ENCODE measurements at regions not wholly inside any gene's neighbourhood (a gene's known extent, or its start where the extent isn't known, plus 50 kb on each side); places are given as distances from the start of the nearest gene placed in this dataset.

GRCh38 chr10:2262878-2263277, 525.6 kb upstream of the ADARB2 start:
- Histone ChIP-seq H3K36me3 (ENCODE audit: control insufficient read depth in 2 of 2, insufficient read depth in 1 of 2, low read length in 2 of 2) (no peaks in the 10 kb centered on the region), H3K9me3 (ENCODE audit: control insufficient read depth, insufficient read depth, low read depth, low read length) (no peaks in the 10 kb centered on the region; the same call in 1 of the 2 replicates), H3K27ac (ENCODE audit: extremely low read depth, low read depth, low read length) (no peak overlapping the region), H3K4me3 (ENCODE audit: low read depth, low read length) (no peak overlapping the region), H3K4me1 (ENCODE audit: control insufficient read depth, insufficient read depth, low read length) (no peaks in the 10 kb centered on the region)
- no peak for TF ChIP-seq ZNF350 (tag by site-specific recombination; IDR thresholded peaks at IDR 0.05)
- TF ChIP-seq ZNF692 (tag by site-specific recombination; IDR thresholded peaks at IDR 0.05): no peak
- no peak for TF ChIP-seq ZNF148 (tag by site-specific recombination; IDR thresholded peaks at IDR 0.05; ENCODE audit: borderline replicate concordance)
- peak; percentile 27; the same call in 1 of the 2 replicates for TF ChIP-seq ZNF513 (tag by site-specific recombination; IDR thresholded peaks at IDR 0.05)
- no peak for TF ChIP-seq ZNF311 (tag by site-specific recombination; IDR thresholded peaks at IDR 0.05; ENCODE audit: borderline replicate concordance)
- CTCF ChIA-PET: no interaction called here
- POLR2A ChIA-PET: no interaction called here

- Histone ChIP-seq H3K9me3 (ENCODE audit: control insufficient read depth, insufficient read depth, low read depth, low read length) (no peaks in the 10 kb centered on the region; the same call in 1 of the 2 replicates), H3K27ac (ENCODE audit: extremely low read depth, low read depth, low read length) (no peak overlapping the region), H3K4me3 (ENCODE audit: low read depth, low read length) (no peak overlapping the region), H3K36me3 (ENCODE audit: control insufficient read depth in 2 of 2, insufficient read depth in 1 of 2, low read length in 2 of 2) (no peaks in the 10 kb centered on the region), H3K4me1 (ENCODE audit: control insufficient read depth, insufficient read depth, low read length) (no peaks in the 10 kb centered on the region)
- CTCF ChIA-PET: no interaction called here
- POLR2A ChIA-PET: no interaction called here
- no peak for TF ChIP-seq ZNF174 (tag by site-specific recombination; IDR thresholded peaks at IDR 0.05)
- TF ChIP-seq ZNF701 (tag by site-specific recombination; IDR thresholded peaks at IDR 0.05): no peak
- TF ChIP-seq FEZF1 (tag by site-specific recombination; IDR thresholded peaks at IDR 0.05): no peak
- TF ChIP-seq ZBTB21 (tag by site-specific recombination; IDR thresholded peaks at IDR 0.05): no peak
- TF ChIP-seq ZNF670 (tag by site-specific recombination; IDR thresholded peaks at IDR 0.05; ENCODE audit: low read depth): no peak
- TF ChIP-seq ZNF114 (tag by site-specific recombination; IDR thresholded peaks at IDR 0.05): no peak
- TF ChIP-seq AEBP2 (tag by site-specific recombination; IDR thresholded peaks at IDR 0.05; ENCODE audit: borderline replicate concordance): no peak
- TF ChIP-seq ZNF558 (tag by site-specific recombination; IDR thresholded peaks at IDR 0.05): no peak
- TF ChIP-seq ZNF362 (tag by site-specific recombination; IDR thresholded peaks at IDR 0.05): no peak
- TF ChIP-seq ZEB2 (tag by site-specific recombination; IDR thresholded peaks at IDR 0.05): no peak
- no peak for TF ChIP-seq REPIN1 (tag by site-specific recombination; IDR thresholded peaks at IDR 0.05; ENCODE audit: low read depth)
- no peak for TF ChIP-seq ZNF510 (tag by site-specific recombination; IDR thresholded peaks at IDR 0.05; ENCODE audit: insufficient replicate concordance)
- TF ChIP-seq ZNF335 (tag by site-specific recombination; conservative IDR thresholded peaks at IDR 0.05): no peak
Measured at GRCh38 chr10:2262333-2262732, 525.0 kb upstream of the ADARB2 start.
